HL-60 (cell line): ENCODE measurements at regions not wholly inside any gene's neighbourhood (a gene's known extent, or its start where the extent isn't known, plus 50 kb on each side); places are given as distances from the start of the nearest gene placed in this dataset.

Experiments
- DNase-seq, 2 experiments: peaks; one replicate each; pipeline ENCODE4 v3.0.0-alpha.2; 2010 to 2020; ENCODE audit warnings: low read depth in 1 of 2, low spot score in 1 of 2
- H3K27ac ChIP-seq: fragments of 250-450 bp; sonication (Bioruptor Pico); replicated peaks from 2 replicates; pipeline ENCODE4 v1.5.1; 2020; ENCODE audit warnings: mild to moderate bottlenecking, moderate library complexity
- H3K27me3 ChIP-seq: fragments of 250-450 bp; sonication (Bioruptor Pico); 2 replicates; pipeline ENCODE4 v1.5.1; 2021; ENCODE audit warnings: mild to moderate bottlenecking, moderate library complexity; ENCODE audit not compliant: insufficient read depth, poor library complexity, severe bottlenecking
- H3K4me3 ChIP-seq: replicated peaks from 2 replicates; pipeline ENCODE4 v1.5.1; 2011; ENCODE audit warnings: mild to moderate bottlenecking, control low read depth, low read length; ENCODE audit not compliant: insufficient read depth
- CTCF ChIP-seq: IDR thresholded peaks from one replicate; pipeline ENCODE4 v1.5.1; 2011; ENCODE audit warnings: low read length, control low read depth, inconsistent platforms; ENCODE audit not compliant: insufficient read depth
- GABPA ChIP-seq: IDR thresholded peaks from 2 replicates; pipeline ENCODE4 v1.6.1; 2012; ENCODE audit warnings: low read depth
- POLR2AphosphoS5 ChIP-seq: IDR thresholded peaks from 2 replicates; pipeline ENCODE4 v1.6.1; 2012; ENCODE audit warnings: low read depth
- SPI1 ChIP-seq: IDR thresholded peaks from 2 replicates; pipeline ENCODE4 v1.6.1; 2012; ENCODE audit warnings: low read depth, mild to moderate bottlenecking, borderline replicate concordance
- TF ChIP-seq, protein P1 (sequence below): IDR thresholded peaks from 2 replicates; pipeline ENCODE4 v1.6.1; 2012; ENCODE audit warnings: low read depth; ENCODE audit not compliant: insufficient replicate concordance

GRCh38 chr10:36766940-36767339 lies 358.5 kb upstream of the ANKRD30A start:
- TF ChIP-seq, protein P1, sequence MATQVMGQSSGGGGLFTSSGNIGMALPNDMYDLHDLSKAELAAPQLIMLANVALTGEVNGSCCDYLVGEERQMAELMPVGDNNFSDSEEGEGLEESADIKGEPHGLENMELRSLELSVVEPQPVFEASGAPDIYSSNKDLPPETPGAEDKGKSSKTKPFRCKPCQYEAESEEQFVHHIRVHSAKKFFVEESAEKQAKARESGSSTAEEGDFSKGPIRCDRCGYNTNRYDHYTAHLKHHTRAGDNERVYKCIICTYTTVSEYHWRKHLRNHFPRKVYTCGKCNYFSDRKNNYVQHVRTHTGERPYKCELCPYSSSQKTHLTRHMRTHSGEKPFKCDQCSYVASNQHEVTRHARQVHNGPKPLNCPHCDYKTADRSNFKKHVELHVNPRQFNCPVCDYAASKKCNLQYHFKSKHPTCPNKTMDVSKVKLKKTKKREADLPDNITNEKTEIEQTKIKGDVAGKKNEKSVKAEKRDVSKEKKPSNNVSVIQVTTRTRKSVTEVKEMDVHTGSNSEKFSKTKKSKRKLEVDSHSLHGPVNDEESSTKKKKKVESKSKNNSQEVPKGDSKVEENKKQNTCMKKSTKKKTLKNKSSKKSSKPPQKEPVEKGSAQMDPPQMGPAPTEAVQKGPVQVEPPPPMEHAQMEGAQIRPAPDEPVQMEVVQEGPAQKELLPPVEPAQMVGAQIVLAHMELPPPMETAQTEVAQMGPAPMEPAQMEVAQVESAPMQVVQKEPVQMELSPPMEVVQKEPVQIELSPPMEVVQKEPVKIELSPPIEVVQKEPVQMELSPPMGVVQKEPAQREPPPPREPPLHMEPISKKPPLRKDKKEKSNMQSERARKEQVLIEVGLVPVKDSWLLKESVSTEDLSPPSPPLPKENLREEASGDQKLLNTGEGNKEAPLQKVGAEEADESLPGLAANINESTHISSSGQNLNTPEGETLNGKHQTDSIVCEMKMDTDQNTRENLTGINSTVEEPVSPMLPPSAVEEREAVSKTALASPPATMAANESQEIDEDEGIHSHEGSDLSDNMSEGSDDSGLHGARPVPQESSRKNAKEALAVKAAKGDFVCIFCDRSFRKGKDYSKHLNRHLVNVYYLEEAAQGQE, result no peak
- no peak for TF ChIP-seq POLR2AphosphoS5
- TF ChIP-seq GABPA, result no peak
- TF ChIP-seq CTCF, result no peak
- TF ChIP-seq SPI1, result no peak
- H3K4me3 ChIP-seq, result no peak overlapping the region
- H3K27me3 ChIP-seq, result no peaks in the 10 kb centered on the region
- no peak overlapping the region for H3K27ac ChIP-seq
- no peak for DNase-seq

DNA sequence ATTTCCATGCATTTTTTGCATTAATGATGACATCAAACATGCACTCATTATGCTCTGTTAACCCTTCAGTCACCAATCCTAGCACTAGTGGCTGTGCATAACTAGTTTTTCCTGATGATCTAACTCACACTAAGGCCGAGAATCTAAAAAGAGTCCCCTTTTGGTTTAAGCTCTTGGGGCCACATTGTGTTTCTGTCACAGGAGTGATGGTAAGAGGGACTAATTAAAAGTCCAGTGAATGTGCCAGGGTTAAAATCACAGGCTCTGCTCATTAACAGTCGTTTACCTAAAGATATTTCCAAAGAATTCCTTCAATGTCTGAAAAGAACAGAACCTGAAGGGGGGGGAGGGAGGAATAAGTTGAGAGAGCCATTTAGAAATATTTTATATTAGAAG lies 359.0 kb upstream of the ANKRD30A start:
- DNase-seq, result no peak
- Histone ChIP-seq H3K4me3 (no peak overlapping the region), H3K27ac (no peak overlapping the region), H3K27me3 (no peaks in the 10 kb centered on the region)
- no peak for TF ChIP-seq CTCF
- TF ChIP-seq, protein P1, result no peak
- TF ChIP-seq SPI1, result no peak
- no peak for TF ChIP-seq GABPA
- no peak for TF ChIP-seq POLR2AphosphoS5

GRCh38 chr10:36765782-36766414 lies 359.5 kb upstream of the ANKRD30A start:
- DNase-seq, result no peak

More at GRCh38 chr10:36765782-36766414, 359.5 kb upstream of the ANKRD30A start:
- Histone ChIP-seq H3K27me3 (no peaks in the 10 kb centered on the region), H3K4me3 (no peak overlapping the region), H3K27ac (no peak overlapping the region)
- TF ChIP-seq, protein P1, result no peak
- TF ChIP-seq GABPA, result no peak
- TF ChIP-seq SPI1, result no peak
- TF ChIP-seq CTCF, result no peak
- no peak for TF ChIP-seq POLR2AphosphoS5
